Mesenchymal stem cell (in vitro differentiated cells and primary cell): ENCODE measurements at regions not wholly inside any gene's neighbourhood (a gene's known extent, or its start where the extent isn't known, plus 50 kb on each side); places are given as distances from the start of the nearest gene placed in this dataset.

Experiments
- DNase-seq: peaks from one replicate; pipeline ENCODE4 v3.0.0-alpha.2; 2013
- H2AFZ ChIP-seq: one replicate; pipeline ENCODE4 v1.6.1; 2013; ENCODE audit warnings: low read depth, mild to moderate bottlenecking, control low read depth, inconsistent platforms, low read length, moderate library complexity
- H2AK5ac ChIP-seq: 2 replicates; pipeline ENCODE4 v1.6.1; 2013; ENCODE audit warnings: low read length, moderate library complexity, mild to moderate bottlenecking, inconsistent platforms; ENCODE audit not compliant: severe bottlenecking
- H2BK120ac ChIP-seq: one replicate; pipeline ENCODE4 v1.6.1; 2013; ENCODE audit warnings: low read depth, mild to moderate bottlenecking, inconsistent platforms, low read length, moderate library complexity
- H2BK12ac ChIP-seq, 2 experiments: one replicate each; pipeline ENCODE4 v1.6.1; 2013; ENCODE audit warnings: inconsistent platforms in 2 of 2, low read length in 2 of 2, mild to moderate bottlenecking in 2 of 2, moderate library complexity in 2 of 2, control low read depth in 1 of 2
- H2BK15ac ChIP-seq: one replicate; pipeline ENCODE4 v1.6.1; 2013; ENCODE audit warnings: mild to moderate bottlenecking, low read depth, inconsistent platforms; ENCODE audit not compliant: poor library complexity, severe bottlenecking
- H2BK5ac ChIP-seq: 2 replicates; pipeline ENCODE4 v1.6.1; 2013; ENCODE audit warnings: low read depth, mild to moderate bottlenecking, low read length, control low read depth, inconsistent platforms; ENCODE audit not compliant: poor library complexity, severe bottlenecking
- H3K14ac ChIP-seq, 2 experiments: one replicate each; pipeline ENCODE4 v1.6.1; 2013; ENCODE audit warnings: inconsistent platforms in 2 of 2, low read length in 2 of 2, control low read depth in 1 of 2, mild to moderate bottlenecking in 1 of 2, moderate library complexity in 1 of 2
- H3K18ac ChIP-seq, 2 experiments: one replicate each; pipeline ENCODE4 v1.6.1; 2013; ENCODE audit warnings: inconsistent platforms in 2 of 2, low read length in 2 of 2, control low read depth in 1 of 2, low read depth in 1 of 2, mild to moderate bottlenecking in 1 of 2
- H3K23ac ChIP-seq, 2 experiments: one replicate each; pipeline ENCODE4 v1.6.1; 2013; ENCODE audit warnings: inconsistent platforms in 2 of 2, low read length in 2 of 2, mild to moderate bottlenecking in 2 of 2, moderate library complexity in 2 of 2, control low read depth in 1 of 2
- H3K27ac ChIP-seq: 2 replicates; pipeline ENCODE4 v1.5.1; 2013; ENCODE audit warnings: mild to moderate bottlenecking, moderate library complexity, low read length, control low read depth, inconsistent platforms; ENCODE audit not compliant: poor library complexity, severe bottlenecking
- H3K27me3 ChIP-seq, 2 experiments: 2 replicates each; pipeline versions ENCODE4 v1.6.1 to v1.7.0; 2013; ENCODE audit warnings: low read length in 2 of 2, mild to moderate bottlenecking in 2 of 2, moderate library complexity in 2 of 2, control low read depth in 1 of 2, inconsistent platforms in 1 of 2; ENCODE audit not compliant: control insufficient read depth in 1 of 2, insufficient read depth in 1 of 2
- H3K36me3 ChIP-seq, 2 experiments: 2 replicates each; pipeline versions ENCODE4 v1.6.1 to v1.7.0; 2013; ENCODE audit warnings: low read length in 2 of 2, control low read depth in 1 of 2, inconsistent platforms in 1 of 2, low read depth in 1 of 2, mild to moderate bottlenecking in 1 of 2; ENCODE audit not compliant: insufficient read depth in 2 of 2, control insufficient read depth in 1 of 2
- H3K4ac ChIP-seq, 2 experiments: one replicate each; pipeline ENCODE4 v1.6.1; 2013; ENCODE audit warnings: inconsistent platforms in 2 of 2, low read length in 2 of 2, mild to moderate bottlenecking in 2 of 2, moderate library complexity in 2 of 2, control low read depth in 1 of 2, low read depth in 1 of 2
- H3K4me1 ChIP-seq: 2 replicates; pipeline ENCODE4 v1.6.1; 2013; ENCODE audit warnings: low read depth, low read length, control low read depth; ENCODE audit not compliant: control insufficient read depth, insufficient read depth
- H3K4me2 ChIP-seq: 2 replicates; pipeline ENCODE4 v1.6.1; 2013; ENCODE audit warnings: low read length, mild to moderate bottlenecking, inconsistent platforms; ENCODE audit not compliant: poor library complexity, severe bottlenecking
- H3K4me3 ChIP-seq, 2 experiments: 2 replicates each; pipeline versions ENCODE4 v1.5.1 to v1.7.0; 2013; ENCODE audit warnings: low read length in 2 of 2, mild to moderate bottlenecking in 2 of 2, control low read depth in 1 of 2, low read depth in 1 of 2; ENCODE audit not compliant: insufficient read depth in 1 of 2
- H3K79me1 ChIP-seq: replicated peaks from 2 replicates; pipeline ENCODE4 v1.6.1; 2013; ENCODE audit warnings: mild to moderate bottlenecking, control low read depth, low read length, inconsistent platforms; ENCODE audit not compliant: poor library complexity, severe bottlenecking
- H3K9ac ChIP-seq: 2 replicates; pipeline ENCODE4 v1.7.0; 2013; ENCODE audit warnings: mild to moderate bottlenecking, low read length, moderate library complexity
- H3K9me3 ChIP-seq: 2 replicates; pipeline ENCODE4 v1.7.0; 2013; ENCODE audit warnings: mild to moderate bottlenecking, low read length; ENCODE audit not compliant: control insufficient read depth
- H4K8ac ChIP-seq: one replicate; pipeline ENCODE4 v1.6.1; 2013; ENCODE audit warnings: inconsistent platforms, mild to moderate bottlenecking, low read length, moderate library complexity
- H4K91ac ChIP-seq: one replicate; pipeline ENCODE4 v1.6.1; 2013; ENCODE audit warnings: mild to moderate bottlenecking, low read length, inconsistent platforms
- WGBS: methylation state at CpG from one replicate; pipeline ENCODE4 v1.1.7; 2013; ENCODE audit warnings: mixed read lengths; 5-methylcytosine and 5-hydroxymethylcytosine counted together

- H2BK120ac ChIP-seq = no peak overlapping the region
- no peak overlapping the region for H3K4ac ChIP-seq
- WGBS = 94% methylated on average over 10 of the region's 10 CpGs
- H2AFZ ChIP-seq = no peak overlapping the region
- no peak overlapping the region for H3K18ac ChIP-seq
- no peak overlapping the region for H3K23ac ChIP-seq
- no peak overlapping the region for H2AK5ac ChIP-seq
- no peak overlapping the region for H4K91ac ChIP-seq
- no peaks in the 10 kb centered on the region for H3K79me1 ChIP-seq
- H3K14ac ChIP-seq = no peak overlapping the region
- H2BK15ac ChIP-seq = no peak overlapping the region
- peaks cover 18 to 45% of the 10 kb centered on the region in 2 experiments for H3K27me3 ChIP-seq
- H3K9me3 ChIP-seq = no peaks in the 10 kb centered on the region
- no peak overlapping the region for H4K8ac ChIP-seq
- no peak overlapping the region for H3K9ac ChIP-seq
- no peak overlapping the region for H3K27ac ChIP-seq
- DNase-seq = no peak
- H3K36me3 ChIP-seq = no peaks in the 10 kb centered on the region
- H2BK5ac ChIP-seq = no peak overlapping the region
- H2BK12ac ChIP-seq = no peak overlapping the region
- no peak overlapping the region for H3K4me3 ChIP-seq
- no peaks in the 10 kb centered on the region for H3K4me1 ChIP-seq
- no peak overlapping the region for H3K4me2 ChIP-seq
Measured at GRCh38 chr11:69239641-69240040, 54.3 kb upstream of the MYEOV start.

- no peak overlapping the region for H3K4me2 ChIP-seq
- H3K4me1 ChIP-seq = peaks cover 1% of the 10 kb centered on the region
- no peak overlapping the region for H3K14ac ChIP-seq
- H2AK5ac ChIP-seq = no peak overlapping the region
- H3K18ac ChIP-seq = no peak overlapping the region
- no peak overlapping the region for H4K91ac ChIP-seq
- peaks cover 16 to 45% of the 10 kb centered on the region in 2 experiments for H3K27me3 ChIP-seq
- no peak overlapping the region for H3K23ac ChIP-seq
- H3K4ac ChIP-seq = no peak overlapping the region
- WGBS = 93% methylated on average over 7 of the region's 7 CpGs
- H2BK12ac ChIP-seq = no peak overlapping the region
- H2AFZ ChIP-seq = no peak overlapping the region
- no peak overlapping the region for H2BK5ac ChIP-seq
- H3K9me3 ChIP-seq = no peaks in the 10 kb centered on the region
- no peak overlapping the region for H3K9ac ChIP-seq
- H3K36me3 ChIP-seq = no peaks in the 10 kb centered on the region
- no peak overlapping the region for H3K4me3 ChIP-seq
- no peak overlapping the region for H3K27ac ChIP-seq
- no peak overlapping the region for H4K8ac ChIP-seq
- H2BK15ac ChIP-seq = no peak overlapping the region
- no peak overlapping the region for H2BK120ac ChIP-seq
- no peak for DNase-seq
- no peaks in the 10 kb centered on the region for H3K79me1 ChIP-seq
Measured at GRCh38 chr11:69240332-69241074, 53.5 kb upstream of the MYEOV start.

- Histone ChIP-seq H4K91ac (peak overlapping the region; percentile 58), H2BK12ac (no peak overlapping the region), H3K27ac (no peak overlapping the region), H3K36me3 (no peaks in the 10 kb centered on the region), H3K23ac (no peak overlapping the region), H3K4me3 (no peak overlapping the region), H3K79me1 (no peaks in the 10 kb centered on the region), H3K4me1 (peaks cover 2% of the 10 kb centered on the region), H3K9ac (no peak overlapping the region), H3K14ac (no peak overlapping the region), H3K4me2 (no peak overlapping the region), H2BK5ac (no peak overlapping the region), H3K27me3 (peaks cover 20 to 50% of the 10 kb centered on the region in 2 experiments), H2BK120ac (no peak overlapping the region), H3K4ac (no peak overlapping the region), H2AFZ (no peak overlapping the region), H2AK5ac (no peak overlapping the region), H2BK15ac (no peak overlapping the region), H4K8ac (no peak overlapping the region), H3K9me3 (no peaks in the 10 kb centered on the region), H3K18ac (no peak overlapping the region)
- DNase-seq = no peak
- WGBS = 84% methylated on average over 6 of the region's 6 CpGs
Measured at GRCh38 chr11:69241075-69241740, 52.7 kb upstream of the MYEOV start.

- Histone ChIP-seq H3K23ac (no peak overlapping the region), H3K9me3 (no peaks in the 10 kb centered on the region), H3K4me1 (peaks cover 2% of the 10 kb centered on the region), H2BK120ac (no peak overlapping the region), H3K14ac (no peak overlapping the region), H4K91ac (no peak overlapping the region), H3K18ac (no peak overlapping the region), H3K79me1 (no peaks in the 10 kb centered on the region), H3K27me3 (peaks cover 19 to 53% of the 10 kb centered on the region in 2 experiments), H3K4me3 (no peak overlapping the region), H3K4ac (no peak overlapping the region), H3K9ac (no peak overlapping the region), H2BK12ac (no peak overlapping the region), H2AK5ac (no peak overlapping the region), H3K36me3 (no peaks in the 10 kb centered on the region), H2AFZ (no peak overlapping the region), H4K8ac (no peak overlapping the region), H3K27ac (no peak overlapping the region), H2BK5ac (no peak overlapping the region), H3K4me2 (no peak overlapping the region), H2BK15ac (no peak overlapping the region)
- DNase-seq = no peak
- WGBS = 80% methylated on average over 1 of the region's 4 CpGs
Measured at GRCh38 chr11:69241844-69242243, 52.1 kb upstream of the MYEOV start.
